ENCODE measurements at regions not wholly inside any gene's neighbourhood (a gene's known extent, or its start where the extent isn't known, plus 50 kb on each side); places are given as distances from the start of the nearest gene placed in this dataset.
"Not testable (repeated sequence)": the region's sequence is repeated elsewhere in the genome, so short reads cannot be mapped to it uniquely, and the experiment has no call there.

GRCh38 chr5:101505891-101506570 lies 602.9 kb upstream of the ST8SIA4 start:
- no peak for DNase-seq
- intact Hi-C loops (cut with micrococcal nuclease), result no loop called here
- Mint-ChIP-seq H3K36me3 (ENCODE audit: low read depth) (no peaks in the 10 kb centered on the region), H3K27me3 (ENCODE audit: low read depth) (no peaks in the 10 kb centered on the region), H3K4me1 (ENCODE audit: low read depth) (no peaks in the 10 kb centered on the region), H3K4me3 (no peak overlapping the region), H3K9me3 (peaks cover 9% of the 10 kb centered on the region), H3K27ac (no peak overlapping the region)
- CTCF ChIA-PET, result no interaction called here

- H3K9me3 Mint-ChIP-seq, result no peaks in the 10 kb centered on the region
- no peak for DNase-seq
- no peaks in the 10 kb centered on the region for H3K4me1 Mint-ChIP-seq (ENCODE audit: low read depth)
- no peaks in the 10 kb centered on the region for H3K27me3 Mint-ChIP-seq (ENCODE audit: low read depth)
- intact Hi-C loops (cut with micrococcal nuclease), result no loop called here
- H3K36me3 Mint-ChIP-seq (ENCODE audit: low read depth), result no peaks in the 10 kb centered on the region
- H3K4me3 Mint-ChIP-seq, result no peak overlapping the region
- CTCF ChIA-PET, result no interaction called here
- H3K27ac Mint-ChIP-seq, result no peak overlapping the region
These were observed 579.8 kb upstream of the ST8SIA4 start for GRCh38 chr5:101482931-101483330.

DNA sequence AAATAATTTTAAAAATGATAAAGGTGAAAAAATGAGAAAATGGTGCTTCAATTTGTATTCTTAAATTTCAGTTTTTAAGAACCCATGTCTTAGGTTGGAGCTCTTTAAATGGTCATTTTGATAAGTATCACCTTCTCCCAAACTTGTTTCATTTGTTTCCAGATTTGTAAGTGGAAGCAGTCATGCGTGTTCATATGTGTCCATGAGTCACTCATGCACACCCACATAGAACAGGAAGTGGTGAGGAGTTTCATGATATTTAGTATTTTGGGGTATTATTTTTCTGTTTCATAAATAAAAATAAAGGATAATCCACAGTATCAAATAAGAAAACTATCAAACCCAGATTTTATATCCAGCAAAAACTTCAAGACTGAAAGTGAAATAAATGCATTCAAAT lies 570.4 kb upstream of the ST8SIA4 start:
- H3K4me3 Mint-ChIP-seq, result no peak overlapping the region
- intact Hi-C loops (cut with micrococcal nuclease), result no loop called here
- no peak for DNase-seq
- CTCF ChIA-PET, result no interaction called here
- H3K36me3 Mint-ChIP-seq (ENCODE audit: low read depth), result no peaks in the 10 kb centered on the region
- H3K4me1 Mint-ChIP-seq (ENCODE audit: low read depth), result no peaks in the 10 kb centered on the region
- no peaks in the 10 kb centered on the region for H3K9me3 Mint-ChIP-seq
- H3K27me3 Mint-ChIP-seq (ENCODE audit: low read depth), result no peaks in the 10 kb centered on the region
- H3K27ac Mint-ChIP-seq, result no peak overlapping the region

DNA sequence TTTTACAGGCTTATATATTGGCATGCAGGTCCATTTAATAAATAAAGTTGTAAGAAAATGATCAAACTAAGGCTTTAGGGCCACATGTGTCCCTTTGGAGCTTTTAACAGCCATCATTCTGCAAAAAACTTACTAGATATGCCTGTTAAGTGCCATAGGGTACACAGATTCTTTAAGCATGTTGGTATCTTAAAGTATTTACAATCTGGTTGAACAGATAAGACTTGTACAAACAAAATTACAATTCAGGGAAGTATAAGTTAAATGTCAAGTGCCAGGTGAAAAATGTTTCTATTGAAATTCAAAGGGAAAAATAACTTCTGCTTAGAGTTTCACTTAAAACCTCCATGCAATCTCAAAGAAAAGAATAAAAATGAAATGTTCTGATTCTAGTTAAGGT lies 558.4 kb upstream of the ST8SIA4 start:
- no peaks in the 10 kb centered on the region for H3K36me3 Mint-ChIP-seq (ENCODE audit: low read depth)
- no peaks in the 10 kb centered on the region for H3K9me3 Mint-ChIP-seq
- CTCF ChIA-PET, result interaction anchor here (1.0 kb wide), 1 partner anchor 10 kb away, joined by 3 read pairs; no protein-coding TSS in a partner anchor
- intact Hi-C loops (cut with micrococcal nuclease), result no loop called here
- H3K4me1 Mint-ChIP-seq (ENCODE audit: low read depth), result no peaks in the 10 kb centered on the region
- H3K27ac Mint-ChIP-seq, result no peak overlapping the region
- no peaks in the 10 kb centered on the region for H3K27me3 Mint-ChIP-seq (ENCODE audit: low read depth)
- no peak overlapping the region for H3K4me3 Mint-ChIP-seq
- DNase-seq, result no peak

DNA sequence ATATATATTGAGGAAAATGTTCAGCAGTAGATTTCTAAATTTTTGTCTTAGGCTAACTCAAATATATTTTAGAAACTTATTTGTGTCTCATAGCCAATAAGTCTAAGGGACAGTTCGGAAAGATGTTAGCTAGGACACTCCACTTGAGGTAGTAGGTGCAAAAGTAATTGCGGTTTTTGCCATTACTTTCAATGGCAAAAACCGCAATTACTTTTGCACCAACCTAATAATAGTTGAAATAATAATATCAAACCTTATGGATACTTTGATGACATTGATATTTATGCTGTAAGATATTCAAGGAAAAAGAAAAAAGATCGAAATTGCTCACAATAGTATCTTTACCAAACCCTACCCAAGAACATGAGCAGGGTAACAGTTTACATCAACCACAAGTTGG lies 555.5 kb upstream of the ST8SIA4 start:
- CTCF ChIA-PET, result no interaction called here
- Mint-ChIP-seq H3K27ac (no peak overlapping the region), H3K4me1 (ENCODE audit: low read depth) (no peaks in the 10 kb centered on the region), H3K9me3 (no peaks in the 10 kb centered on the region), H3K36me3 (ENCODE audit: low read depth) (no peaks in the 10 kb centered on the region), H3K27me3 (ENCODE audit: low read depth) (no peaks in the 10 kb centered on the region), H3K4me3 (no peak overlapping the region)
- intact Hi-C loops (cut with micrococcal nuclease), result no loop called here
- DNase-seq, result no peak

DNA sequence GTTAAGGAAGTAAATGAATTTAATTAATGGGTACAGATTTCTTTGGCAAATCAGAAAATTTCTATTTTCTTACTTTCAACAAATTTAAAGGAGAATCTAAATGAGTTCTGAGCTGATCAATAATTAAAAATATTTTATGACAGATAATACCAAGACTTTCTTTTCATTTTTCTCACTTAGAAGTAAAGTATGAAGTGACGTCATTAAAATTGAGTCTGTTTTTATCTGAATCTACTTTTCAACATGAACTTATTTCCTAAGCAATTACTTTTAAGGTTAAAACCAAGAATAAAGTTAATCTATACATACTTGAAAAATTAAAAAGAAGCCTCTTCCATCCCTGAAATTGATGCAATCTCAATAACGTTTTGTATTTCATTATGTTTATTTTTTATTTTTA lies 552.8 kb upstream of the ST8SIA4 start:
- CTCF ChIA-PET, result no interaction called here
- Mint-ChIP-seq H3K9me3 (no peaks in the 10 kb centered on the region), H3K4me3 (no peak overlapping the region), H3K27me3 (ENCODE audit: low read depth) (no peaks in the 10 kb centered on the region), H3K4me1 (ENCODE audit: low read depth) (no peaks in the 10 kb centered on the region), H3K27ac (no peak overlapping the region), H3K36me3 (ENCODE audit: low read depth) (no peaks in the 10 kb centered on the region)
- intact Hi-C loops (cut with micrococcal nuclease), result no loop called here
- DNase-seq, result no peak

- Mint-ChIP-seq H3K9me3 (no peaks in the 10 kb centered on the region), H3K27ac (no peak overlapping the region)
These were observed 552.0 kb upstream of the ST8SIA4 start for GRCh38 chr5:101455048-101455447.

GRCh38 chr5:101442281-101442680 lies 539.2 kb upstream of the ST8SIA4 start:
- peaks cover 17% of the 10 kb centered on the region for H3K9me3 Mint-ChIP-seq
- H3K4me3 Mint-ChIP-seq; H3K4me1 Mint-ChIP-seq (ENCODE audit: low read depth); H3K27me3 Mint-ChIP-seq (ENCODE audit: low read depth); intact Hi-C loops (cut with micrococcal nuclease); H3K27ac Mint-ChIP-seq; CTCF ChIA-PET; H3K36me3 Mint-ChIP-seq (ENCODE audit: low read depth); DNase-seq: not testable (repeated sequence)

More at GRCh38 chr5:101455048-101455447, 552.0 kb upstream of the ST8SIA4 start:
- no peaks in the 10 kb centered on the region for H3K4me1 Mint-ChIP-seq (ENCODE audit: low read depth)
- intact Hi-C loops (cut with micrococcal nuclease), result no loop called here
- no peaks in the 10 kb centered on the region for H3K36me3 Mint-ChIP-seq (ENCODE audit: low read depth)
- CTCF ChIA-PET, result no interaction called here
- DNase-seq, result no peak
- H3K4me3 Mint-ChIP-seq, result no peak overlapping the region
- H3K27me3 Mint-ChIP-seq (ENCODE audit: low read depth), result no peaks in the 10 kb centered on the region

DNA sequence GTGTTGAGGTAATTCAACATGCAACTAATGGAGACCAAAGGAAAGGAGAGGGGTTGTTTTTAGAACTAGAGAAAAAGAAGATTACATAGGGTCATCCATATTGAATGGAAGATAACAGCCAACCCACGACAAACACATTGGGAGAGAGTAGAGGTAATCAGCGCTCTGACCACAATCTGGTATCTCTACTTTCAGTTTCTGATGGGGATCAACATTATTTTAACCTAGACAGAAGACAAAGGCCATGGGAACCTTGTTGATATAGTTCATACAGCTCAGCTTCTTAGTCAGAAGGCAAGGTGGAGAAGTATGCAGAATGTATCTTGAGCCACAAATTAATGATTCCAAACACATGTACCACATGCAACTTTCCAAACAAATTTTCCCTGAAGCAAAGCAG lies 537.1 kb upstream of the ST8SIA4 start:
- no peak for DNase-seq
- Mint-ChIP-seq H3K4me3 (no peak overlapping the region), H3K27me3 (ENCODE audit: low read depth) (no peaks in the 10 kb centered on the region), H3K4me1 (ENCODE audit: low read depth) (no peaks in the 10 kb centered on the region), H3K36me3 (ENCODE audit: low read depth) (no peaks in the 10 kb centered on the region), H3K9me3 (peaks cover 16% of the 10 kb centered on the region), H3K27ac (no peak overlapping the region)
- CTCF ChIA-PET, result no interaction called here
- intact Hi-C loops (cut with micrococcal nuclease), result no loop called here

DNA sequence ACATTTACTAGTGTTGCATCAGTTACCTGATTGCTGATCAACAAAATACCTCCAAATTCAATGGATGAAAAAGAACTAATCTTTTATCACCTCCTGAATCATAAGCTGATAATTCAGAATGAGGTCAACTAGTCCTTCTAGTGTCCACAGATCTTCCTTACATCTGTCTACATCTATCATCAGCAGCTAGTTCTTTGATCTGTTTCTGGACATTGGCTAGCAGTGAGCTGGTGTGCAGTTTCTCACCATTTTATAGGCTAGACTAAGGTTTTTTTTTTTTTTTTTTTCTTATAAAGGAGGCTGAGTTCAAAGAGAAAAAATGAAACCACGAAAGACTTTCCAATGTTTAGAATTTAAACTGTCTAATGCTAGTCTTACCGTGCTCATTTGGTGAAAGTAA lies 534.3 kb upstream of the ST8SIA4 start:
- Mint-ChIP-seq H3K4me1 (ENCODE audit: low read depth) (no peaks in the 10 kb centered on the region), H3K27me3 (ENCODE audit: low read depth) (no peaks in the 10 kb centered on the region)
- intact Hi-C loops (cut with micrococcal nuclease), result no loop called here

GRCh38 chr5:101435768-101436167 lies 532.7 kb upstream of the ST8SIA4 start:
- H3K27me3 Mint-ChIP-seq (ENCODE audit: low read depth), result no peaks in the 10 kb centered on the region
- no peak overlapping the region for H3K4me3 Mint-ChIP-seq
- no peak for DNase-seq
- H3K36me3 Mint-ChIP-seq (ENCODE audit: low read depth), result no peaks in the 10 kb centered on the region
- intact Hi-C loops (cut with micrococcal nuclease), result no loop called here
- no peaks in the 10 kb centered on the region for H3K4me1 Mint-ChIP-seq (ENCODE audit: low read depth)
- CTCF ChIA-PET, result no interaction called here
- H3K9me3 Mint-ChIP-seq, result no peaks in the 10 kb centered on the region
- H3K27ac Mint-ChIP-seq, result no peak overlapping the region

More for the DNA sequence above, 534.3 kb upstream of the ST8SIA4 start:
- DNase-seq, result no peak
- CTCF ChIA-PET, result no interaction called here
- no peaks in the 10 kb centered on the region for H3K36me3 Mint-ChIP-seq (ENCODE audit: low read depth)
- H3K27ac Mint-ChIP-seq, result no peak overlapping the region
- no peak overlapping the region for H3K4me3 Mint-ChIP-seq
- H3K9me3 Mint-ChIP-seq, result no peaks in the 10 kb centered on the region

DNA sequence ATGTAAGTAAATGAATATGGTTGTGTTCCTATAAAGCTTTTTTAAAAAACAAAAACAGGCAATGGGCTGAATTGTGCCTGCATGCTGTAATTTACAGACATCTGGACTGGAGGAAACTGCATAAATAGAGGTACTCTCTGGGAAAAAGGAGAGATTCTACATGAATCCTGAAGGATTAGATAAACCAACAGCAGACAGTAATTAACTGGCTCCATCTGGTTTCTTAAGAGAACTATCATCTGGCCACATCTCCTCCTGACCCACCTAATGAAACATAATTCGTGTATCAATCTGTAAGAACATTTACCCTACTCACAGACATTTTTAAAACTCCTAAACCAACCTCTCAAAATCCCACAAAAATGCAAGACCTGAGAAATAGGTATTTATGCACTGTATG lies 528.1 kb upstream of the ST8SIA4 start:
- H3K27ac Mint-ChIP-seq, result no peak overlapping the region
- CTCF ChIA-PET, result no interaction called here
- intact Hi-C loops (cut with micrococcal nuclease), result no loop called here
- no peak overlapping the region for H3K4me3 Mint-ChIP-seq
- no peaks in the 10 kb centered on the region for H3K9me3 Mint-ChIP-seq
- no peaks in the 10 kb centered on the region for H3K27me3 Mint-ChIP-seq (ENCODE audit: low read depth)
- H3K4me1 Mint-ChIP-seq (ENCODE audit: low read depth), result no peaks in the 10 kb centered on the region
- H3K36me3 Mint-ChIP-seq (ENCODE audit: low read depth), result no peaks in the 10 kb centered on the region
- no peak for DNase-seq

DNA sequence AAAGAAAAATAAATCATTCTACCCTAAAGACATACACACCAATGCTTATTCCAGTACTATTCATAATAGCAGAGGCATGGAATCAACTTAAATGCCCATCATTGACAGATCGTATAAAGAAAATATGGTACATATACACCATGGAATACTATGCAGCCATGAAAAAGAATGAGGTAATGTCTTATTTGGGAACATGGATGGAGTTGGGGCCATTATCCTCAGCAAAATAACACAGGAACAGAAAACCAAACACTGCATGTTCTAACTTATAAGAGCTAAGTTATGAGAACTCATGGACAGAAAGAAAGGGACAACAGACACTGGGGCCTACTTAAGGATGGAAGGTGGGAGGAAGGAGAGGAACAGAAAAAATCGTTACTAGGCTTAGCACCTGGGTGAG lies 527.5 kb upstream of the ST8SIA4 start:
- no peak for DNase-seq
- H3K36me3 Mint-ChIP-seq (ENCODE audit: low read depth), result no peaks in the 10 kb centered on the region
- no peaks in the 10 kb centered on the region for H3K27me3 Mint-ChIP-seq (ENCODE audit: low read depth)
- H3K9me3 Mint-ChIP-seq, result no peaks in the 10 kb centered on the region
- H3K4me3 Mint-ChIP-seq, result no peak overlapping the region
- CTCF ChIA-PET, result no interaction called here
- intact Hi-C loops (cut with micrococcal nuclease), result no loop called here
- H3K27ac Mint-ChIP-seq, result no peak overlapping the region
- no peaks in the 10 kb centered on the region for H3K4me1 Mint-ChIP-seq (ENCODE audit: low read depth)

- no peaks in the 10 kb centered on the region for H3K4me1 Mint-ChIP-seq (ENCODE audit: low read depth)
- no peaks in the 10 kb centered on the region for H3K36me3 Mint-ChIP-seq (ENCODE audit: low read depth)
- CTCF ChIA-PET, result no interaction called here
- no peak for DNase-seq
- intact Hi-C loops (cut with micrococcal nuclease), result no loop called here
- no peak overlapping the region for H3K4me3 Mint-ChIP-seq
- H3K9me3 Mint-ChIP-seq, result no peaks in the 10 kb centered on the region
- no peaks in the 10 kb centered on the region for H3K27me3 Mint-ChIP-seq (ENCODE audit: low read depth)
- H3K27ac Mint-ChIP-seq, result no peak overlapping the region
These were observed 526.2 kb upstream of the ST8SIA4 start for GRCh38 chr5:101429241-101429640.

All from activated naive CD4-positive, alpha-beta T cell treated with anti-CD3 and anti-CD28 coated beads for 36 hours (primary cell).